SH-SY5Y (cell line): ENCODE measurements at regions not wholly inside any gene's neighbourhood (a gene's known extent, or its start where the extent isn't known, plus 50 kb on each side); places are given as distances from the start of the nearest gene placed in this dataset.

Experiments
- GATA2 ChIP-seq: IDR thresholded peaks from 2 replicates; pipeline ENCODE4 v1.6.1; 2011; ENCODE audit warnings: mild to moderate bottlenecking, low read depth, low read length
- GATA3 ChIP-seq: IDR thresholded peaks from 2 replicates; pipeline ENCODE4 v1.6.1; 2011; ENCODE audit warnings: low read depth, mild to moderate bottlenecking, low read length, moderate library complexity

GRCh38 chr9:108681851-108682590 lies 173.8 kb downstream of the ACTL7B start:
- TF ChIP-seq GATA3 = no peak
- TF ChIP-seq GATA2 = no peak
